ENCODE measurements at regions not wholly inside any gene's neighbourhood (a gene's known extent, or its start where the extent isn't known, plus 50 kb on each side); places are given as distances from the start of the nearest gene placed in this dataset.

DNA sequence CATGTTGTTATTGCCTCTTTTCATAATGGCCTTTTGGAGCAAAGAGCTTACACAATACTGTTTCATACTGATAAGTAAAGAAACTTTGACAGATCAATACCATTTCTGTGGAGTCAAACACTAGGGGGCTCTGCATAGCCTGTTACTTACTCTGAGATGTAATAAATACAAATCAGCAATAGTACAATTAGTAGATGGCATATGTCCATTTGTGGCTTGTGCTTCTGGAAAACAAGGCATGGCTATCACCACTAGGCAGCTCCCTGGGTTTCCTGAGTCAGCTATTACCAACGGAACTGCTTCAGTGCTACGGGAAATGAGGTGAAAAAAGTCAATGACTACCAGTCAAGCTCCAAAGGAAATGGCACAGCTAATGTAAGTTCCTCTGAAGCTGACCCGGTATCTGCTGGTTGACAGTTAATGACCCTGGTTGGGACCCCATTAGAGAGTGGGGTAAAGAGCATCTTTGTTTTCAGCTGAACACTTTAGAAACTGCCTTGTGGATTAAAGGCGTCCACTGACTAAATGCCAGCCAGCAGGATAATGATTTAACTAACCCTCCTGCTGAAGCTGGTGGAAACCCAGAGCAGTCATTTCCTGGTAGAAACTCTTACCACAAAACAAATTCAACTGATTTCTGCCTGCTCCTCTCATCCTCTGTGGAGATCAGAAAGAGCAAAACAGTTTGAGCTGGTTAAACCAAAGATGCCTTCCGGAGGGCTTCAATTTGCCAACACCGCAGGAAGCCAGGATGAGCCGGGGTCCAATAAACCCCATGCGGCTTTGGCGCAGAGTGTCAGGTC is 69.0 kb upstream of the FAM169A start:
- DNase-seq (peak in 1 of 2 donors; percentile 47), ATAC-seq (peak; percentile 26 to 54 (median 51))
- Mint-ChIP-seq H3K27me3 (ENCODE audit: low read depth in 2 of 2) (peaks cover 40 to 66% of the 10 kb centered on the region in 2 donors), H3K9me3 (no peaks in the 10 kb centered on the region), H3K4me3 (no peak overlapping the region), H3K36me3 (no peaks in the 10 kb centered on the region), H3K27ac (no peak overlapping the region), H3K4me1 (peaks cover 14 to 19% of the 10 kb centered on the region in 2 donors)
- intact Hi-C loops (cut with micrococcal nuclease), result no loop called here
- no peak overlapping the region for H3K4me3 ChIP-seq (ENCODE audit: low read length)
- H3K27me3 ChIP-seq (ENCODE audit: control insufficient read depth, insufficient read depth, low read length), result peaks cover 11% of the 10 kb centered on the region
- H3K9me3 ChIP-seq (ENCODE audit: control insufficient read depth, insufficient read depth, low read length), result no peaks in the 10 kb centered on the region
- 4% methylated on average over 9 of the region's 9 CpGs for WGBS (ENCODE audit: insufficient coverage)
- no peaks in the 10 kb centered on the region for H3K36me3 ChIP-seq (ENCODE audit: control insufficient read depth, insufficient read depth, low read length)
- no peak overlapping the region for H3K27ac ChIP-seq (ENCODE audit: low read length)
- TF ChIP-seq, protein P1, sequence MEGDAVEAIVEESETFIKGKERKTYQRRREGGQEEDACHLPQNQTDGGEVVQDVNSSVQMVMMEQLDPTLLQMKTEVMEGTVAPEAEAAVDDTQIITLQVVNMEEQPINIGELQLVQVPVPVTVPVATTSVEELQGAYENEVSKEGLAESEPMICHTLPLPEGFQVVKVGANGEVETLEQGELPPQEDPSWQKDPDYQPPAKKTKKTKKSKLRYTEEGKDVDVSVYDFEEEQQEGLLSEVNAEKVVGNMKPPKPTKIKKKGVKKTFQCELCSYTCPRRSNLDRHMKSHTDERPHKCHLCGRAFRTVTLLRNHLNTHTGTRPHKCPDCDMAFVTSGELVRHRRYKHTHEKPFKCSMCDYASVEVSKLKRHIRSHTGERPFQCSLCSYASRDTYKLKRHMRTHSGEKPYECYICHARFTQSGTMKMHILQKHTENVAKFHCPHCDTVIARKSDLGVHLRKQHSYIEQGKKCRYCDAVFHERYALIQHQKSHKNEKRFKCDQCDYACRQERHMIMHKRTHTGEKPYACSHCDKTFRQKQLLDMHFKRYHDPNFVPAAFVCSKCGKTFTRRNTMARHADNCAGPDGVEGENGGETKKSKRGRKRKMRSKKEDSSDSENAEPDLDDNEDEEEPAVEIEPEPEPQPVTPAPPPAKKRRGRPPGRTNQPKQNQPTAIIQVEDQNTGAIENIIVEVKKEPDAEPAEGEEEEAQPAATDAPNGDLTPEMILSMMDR (IDR thresholded peaks at IDR 0.05), result no peak
- peaks cover 7% of the 10 kb centered on the region for H3K4me1 ChIP-seq (ENCODE audit: control insufficient read depth, insufficient read depth, low read length)

DNA sequence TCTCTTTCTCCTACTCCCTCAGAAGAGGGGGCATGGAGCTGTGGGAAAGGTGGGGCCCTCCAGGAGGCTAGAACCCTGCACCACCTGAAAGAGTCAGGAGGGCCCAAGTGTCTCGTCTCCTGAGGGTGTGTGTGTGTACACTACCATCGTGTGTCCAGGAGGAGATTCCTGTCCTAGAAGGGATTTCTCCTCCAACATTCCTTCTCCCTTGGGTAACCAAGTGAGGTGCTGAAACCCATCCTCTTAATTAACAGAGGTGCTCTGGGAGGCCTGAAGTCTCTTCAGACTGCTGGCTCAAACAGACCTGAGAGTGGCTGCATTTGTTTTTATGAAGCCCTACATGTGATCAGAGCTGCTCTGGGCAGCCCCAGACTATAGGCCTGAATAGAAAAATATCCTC is 61.1 kb upstream of the FAM169A start:
- ATAC-seq, result no peak

DNA sequence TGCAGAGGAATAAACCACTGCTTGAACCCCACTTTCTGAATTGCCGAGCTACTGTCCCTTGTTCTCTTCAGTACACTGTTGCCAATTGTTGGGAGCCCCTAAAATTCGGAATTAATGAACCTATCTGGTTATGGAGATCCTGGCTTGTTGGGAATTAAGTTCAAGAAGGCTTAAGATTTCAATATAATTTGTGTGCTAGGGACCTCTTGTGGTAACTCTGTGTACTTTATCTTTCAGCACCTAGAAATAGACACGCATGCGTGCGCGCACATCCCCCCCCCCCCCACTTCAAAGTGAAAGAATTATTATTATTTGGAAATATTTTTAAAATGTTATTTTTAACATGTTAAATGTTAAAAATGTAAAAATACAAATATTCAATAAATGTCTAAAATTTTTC is 53.3 kb upstream of the FAM169A start:
- Mint-ChIP-seq H3K9me3 (no peaks in the 10 kb centered on the region), H3K27me3 (ENCODE audit: low read depth in 2 of 2) (no peaks in the 10 kb centered on the region), H3K4me3 (no peak overlapping the region), H3K27ac (no peak overlapping the region), H3K36me3 (no peaks in the 10 kb centered on the region), H3K4me1 (peaks cover 0 to 12% of the 10 kb centered on the region in 2 donors)
- H3K4me3 ChIP-seq (ENCODE audit: low read length), result no peak overlapping the region
- intact Hi-C loops (cut with micrococcal nuclease), result loop anchor here (1.0 to 10.0 kb wide), 3 partner anchors 153 to 1015 kb away; no protein-coding TSS in a partner anchor
- no peaks in the 10 kb centered on the region for H3K27me3 ChIP-seq (ENCODE audit: control insufficient read depth, insufficient read depth, low read length)
- H3K27ac ChIP-seq (ENCODE audit: low read length), result no peak overlapping the region
- ATAC-seq (peak; percentile 69 to 90 (median 85)), DNase-seq (peak in 1 of 2 donors; percentile 71)
- no peaks in the 10 kb centered on the region for H3K9me3 ChIP-seq (ENCODE audit: control insufficient read depth, insufficient read depth, low read length)
- WGBS (ENCODE audit: insufficient coverage), result 26% methylated on average over 2 of the region's 6 CpGs
- no peaks in the 10 kb centered on the region for H3K4me1 ChIP-seq (ENCODE audit: control insufficient read depth, insufficient read depth, low read length)
- TF ChIP-seq, protein P1 (IDR thresholded peaks at IDR 0.05), result peak; percentile 83
- H3K36me3 ChIP-seq (ENCODE audit: control insufficient read depth, insufficient read depth, low read length), result no peaks in the 10 kb centered on the region

More for the DNA sequence above, 61.1 kb upstream of the FAM169A start:
- no peaks in the 10 kb centered on the region for H3K4me1 ChIP-seq (ENCODE audit: control insufficient read depth, insufficient read depth, low read length)
- Mint-ChIP-seq H3K4me3 (no peak overlapping the region), H3K27ac (no peak overlapping the region), H3K9me3 (no peaks in the 10 kb centered on the region), H3K36me3 (no peaks in the 10 kb centered on the region), H3K27me3 (ENCODE audit: low read depth in 2 of 2) (peaks cover 0 to 9% of the 10 kb centered on the region in 2 donors), H3K4me1 (no peaks in the 10 kb centered on the region)
- no peak for DNase-seq
- H3K4me3 ChIP-seq (ENCODE audit: low read length), result no peak overlapping the region
- no peak overlapping the region for H3K27ac ChIP-seq (ENCODE audit: low read length)
- H3K27me3 ChIP-seq (ENCODE audit: control insufficient read depth, insufficient read depth, low read length), result no peaks in the 10 kb centered on the region
- TF ChIP-seq, protein P1 (IDR thresholded peaks at IDR 0.05), result no peak
- WGBS (ENCODE audit: insufficient coverage), result 100% methylated on average over 1 of the region's 2 CpGs
- no peaks in the 10 kb centered on the region for H3K36me3 ChIP-seq (ENCODE audit: control insufficient read depth, insufficient read depth, low read length)
- H3K9me3 ChIP-seq (ENCODE audit: control insufficient read depth, insufficient read depth, low read length), result no peaks in the 10 kb centered on the region
- intact Hi-C loops (cut with micrococcal nuclease), result no loop called here
